ENCODE measurements at regions not wholly inside any gene's neighbourhood (a gene's known extent, or its start where the extent isn't known, plus 50 kb on each side); places are given as distances from the start of the nearest gene placed in this dataset.

- Histone ChIP-seq H3K27ac (no peak overlapping the region), H3K36me3 (no peaks in the 10 kb centered on the region), H3K27me3 (no peaks in the 10 kb centered on the region), H3K4me3 (no peak overlapping the region), H3K4me1 (no peaks in the 10 kb centered on the region), H3K9me3 (no peaks in the 10 kb centered on the region)
- intact Hi-C loops (cut with DNase I; ENCODE audit: low total_unique reads), result no loop called here
- TF ChIP-seq POLR2A (IDR thresholded peaks at IDR 0.05) (no peak), CTCF (IDR thresholded peaks at IDR 0.05) (no peak), POLR2AphosphoS5 (IDR thresholded peaks at IDR 0.05) (no peak)
- no peak for DNase-seq (ENCODE audit: low spot score in 2 of 2)
These were observed 269.0 kb upstream of the G2E3 start for GRCh38 chr14:30290001-30290400.

- DNase-seq (ENCODE audit: low spot score in 2 of 2), result no peak
- Histone ChIP-seq H3K36me3 (no peaks in the 10 kb centered on the region), H3K27me3 (no peaks in the 10 kb centered on the region), H3K4me3 (no peak overlapping the region), H3K27ac (no peak overlapping the region), H3K4me1 (no peaks in the 10 kb centered on the region), H3K9me3 (no peaks in the 10 kb centered on the region)
- no peak for TF ChIP-seq CTCF (IDR thresholded peaks at IDR 0.05)
- no peak for TF ChIP-seq POLR2AphosphoS5 (IDR thresholded peaks at IDR 0.05)
- no peak for TF ChIP-seq POLR2A (IDR thresholded peaks at IDR 0.05)
- intact Hi-C loops (cut with DNase I; ENCODE audit: low total_unique reads), result no loop called here
These were observed 267.7 kb upstream of the G2E3 start for GRCh38 chr14:30291216-30291615.

DNA sequence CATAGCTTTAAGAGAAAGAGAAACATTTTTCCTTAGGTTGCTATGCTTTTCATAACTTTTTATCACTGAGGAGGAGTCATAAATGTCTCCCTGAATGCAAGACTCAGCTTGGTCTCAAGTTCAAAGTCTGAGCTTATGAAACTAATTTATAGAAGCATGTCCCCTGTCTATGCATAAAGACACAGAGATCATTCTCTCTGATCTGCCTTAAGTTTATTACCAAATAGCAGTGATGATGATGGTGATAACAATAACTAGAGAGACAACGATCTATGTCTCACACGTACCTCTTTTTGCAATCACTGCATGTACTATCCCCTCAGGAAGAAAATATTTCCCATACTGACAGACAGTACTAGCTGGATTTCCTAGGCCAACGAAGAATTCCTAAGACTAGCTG, 266.4 kb upstream of the G2E3 start:
- no peak for TF ChIP-seq POLR2A (IDR thresholded peaks at IDR 0.05)
- TF ChIP-seq CTCF (IDR thresholded peaks at IDR 0.05), result no peak
- no peak for TF ChIP-seq POLR2AphosphoS5 (IDR thresholded peaks at IDR 0.05)
- H3K27ac ChIP-seq, result no peak overlapping the region
- intact Hi-C loops (cut with DNase I; ENCODE audit: low total_unique reads), result no loop called here
- no peak overlapping the region for H3K4me3 ChIP-seq
- H3K4me1 ChIP-seq, result no peaks in the 10 kb centered on the region
- H3K36me3 ChIP-seq, result no peaks in the 10 kb centered on the region
- DNase-seq (ENCODE audit: low spot score in 2 of 2), result no peak
- no peaks in the 10 kb centered on the region for H3K27me3 ChIP-seq
- no peaks in the 10 kb centered on the region for H3K9me3 ChIP-seq

DNA sequence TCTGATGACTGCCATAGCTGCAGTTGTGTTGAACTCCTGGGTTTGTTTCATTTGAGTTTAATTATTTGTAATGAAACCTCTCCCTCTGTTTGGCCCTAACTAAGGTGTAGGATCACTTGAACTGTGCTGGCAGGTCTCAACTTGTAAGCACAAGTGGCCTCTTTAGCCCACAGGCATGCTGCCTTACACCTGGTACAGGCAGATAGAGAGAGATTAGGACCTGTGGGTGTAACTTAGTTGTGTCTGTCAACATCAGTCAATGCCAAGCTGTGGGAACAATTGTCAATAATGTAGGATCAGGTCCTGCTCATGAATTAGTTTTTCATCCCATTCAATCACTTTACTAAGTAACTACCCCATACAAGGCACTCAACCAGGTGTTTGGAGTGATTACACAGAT, 263.0 kb upstream of the G2E3 start:
- Histone ChIP-seq H3K4me3 (no peak overlapping the region), H3K4me1 (no peaks in the 10 kb centered on the region), H3K27me3 (no peaks in the 10 kb centered on the region), H3K9me3 (no peaks in the 10 kb centered on the region), H3K27ac (no peak overlapping the region), H3K36me3 (no peaks in the 10 kb centered on the region)
- intact Hi-C loops (cut with DNase I; ENCODE audit: low total_unique reads), result no loop called here
- TF ChIP-seq POLR2A (IDR thresholded peaks at IDR 0.05), result no peak
- TF ChIP-seq CTCF (IDR thresholded peaks at IDR 0.05), result no peak
- TF ChIP-seq POLR2AphosphoS5 (IDR thresholded peaks at IDR 0.05), result no peak
- DNase-seq (ENCODE audit: low spot score in 2 of 2), result no peak

DNA sequence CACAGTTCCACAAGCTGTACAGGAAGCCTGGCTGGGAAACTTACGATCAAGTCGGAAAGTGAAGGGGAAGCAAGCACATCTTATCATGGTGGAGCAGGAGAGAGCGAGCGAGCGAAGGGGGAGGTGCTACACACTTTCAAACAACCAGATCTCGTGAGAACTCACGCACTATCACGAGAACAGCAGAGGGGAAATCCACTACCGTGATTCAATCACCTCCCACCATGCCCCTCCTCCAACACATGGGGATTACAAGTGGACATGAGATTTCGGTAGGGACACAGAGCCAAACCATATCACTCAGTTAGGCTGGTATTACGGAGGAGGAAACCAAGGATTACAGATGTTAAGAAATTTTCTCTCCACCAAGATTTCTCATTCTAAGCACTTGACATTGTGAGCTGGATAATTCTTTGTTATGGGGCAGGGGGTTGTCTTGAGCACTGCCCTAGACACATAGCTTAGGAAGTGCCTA, 262.0 kb upstream of the G2E3 start:
- intact Hi-C loops (cut with DNase I; ENCODE audit: low total_unique reads), result no loop called here
- no peak for DNase-seq (ENCODE audit: low spot score in 2 of 2)
- no peaks in the 10 kb centered on the region for H3K36me3 ChIP-seq
- no peaks in the 10 kb centered on the region for H3K9me3 ChIP-seq
- TF ChIP-seq CTCF (IDR thresholded peaks at IDR 0.05), result no peak
- no peak for TF ChIP-seq POLR2AphosphoS5 (IDR thresholded peaks at IDR 0.05)
- no peak for TF ChIP-seq POLR2A (IDR thresholded peaks at IDR 0.05)
- no peaks in the 10 kb centered on the region for H3K4me1 ChIP-seq
- no peak overlapping the region for H3K27ac ChIP-seq
- no peaks in the 10 kb centered on the region for H3K27me3 ChIP-seq
- no peak overlapping the region for H3K4me3 ChIP-seq

All from breast epithelium (tissue), 4 donors.